ENCODE measurements at regions not wholly inside any gene's neighbourhood (a gene's known extent, or its start where the extent isn't known, plus 50 kb on each side); places are given as distances from the start of the nearest gene placed in this dataset.

DNA sequence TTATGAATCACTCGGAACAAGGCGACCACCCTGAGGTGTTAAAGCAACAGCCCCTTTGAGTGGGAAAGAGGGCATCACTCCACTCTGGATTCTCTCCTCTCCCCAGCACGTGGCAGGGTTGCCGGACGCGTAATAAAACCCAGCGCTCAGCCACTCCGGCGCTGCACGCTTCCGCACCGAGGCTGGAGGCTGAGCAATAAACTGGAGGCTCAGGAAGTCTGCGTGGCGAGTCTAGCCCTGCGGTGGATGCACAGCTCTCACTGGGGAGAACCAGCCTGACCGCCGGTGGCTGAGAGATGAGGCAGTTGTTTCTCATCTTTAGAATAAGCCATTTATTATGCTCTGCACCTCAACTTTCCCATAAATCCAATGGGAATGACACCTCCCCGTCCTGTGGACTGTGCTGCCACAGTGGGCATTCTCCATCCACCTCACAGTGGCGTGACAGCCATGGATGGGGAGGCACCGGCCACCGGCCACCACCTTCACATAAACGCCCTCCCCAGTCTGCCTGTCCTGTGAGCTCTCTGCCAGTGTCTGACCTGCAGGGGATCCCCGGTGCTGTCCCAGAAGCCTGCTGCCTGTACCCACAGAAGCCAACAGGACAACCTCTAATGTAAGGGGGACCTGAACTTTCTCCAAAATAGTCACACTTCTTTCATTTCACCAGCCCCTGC lies 64.2 kb upstream of the GGTLC1 start:
- 92% methylated on average over 23 of the region's 23 CpGs for WGBS
- intact Hi-C loops (cut with DNase I): no loop called here
- TF ChIP-seq POLR2A (IDR thresholded peaks at IDR 0.05) (no peak), POLR2AphosphoS5 (IDR thresholded peaks at IDR 0.05) (no peak)
- TF ChIP-seq, protein P1, sequence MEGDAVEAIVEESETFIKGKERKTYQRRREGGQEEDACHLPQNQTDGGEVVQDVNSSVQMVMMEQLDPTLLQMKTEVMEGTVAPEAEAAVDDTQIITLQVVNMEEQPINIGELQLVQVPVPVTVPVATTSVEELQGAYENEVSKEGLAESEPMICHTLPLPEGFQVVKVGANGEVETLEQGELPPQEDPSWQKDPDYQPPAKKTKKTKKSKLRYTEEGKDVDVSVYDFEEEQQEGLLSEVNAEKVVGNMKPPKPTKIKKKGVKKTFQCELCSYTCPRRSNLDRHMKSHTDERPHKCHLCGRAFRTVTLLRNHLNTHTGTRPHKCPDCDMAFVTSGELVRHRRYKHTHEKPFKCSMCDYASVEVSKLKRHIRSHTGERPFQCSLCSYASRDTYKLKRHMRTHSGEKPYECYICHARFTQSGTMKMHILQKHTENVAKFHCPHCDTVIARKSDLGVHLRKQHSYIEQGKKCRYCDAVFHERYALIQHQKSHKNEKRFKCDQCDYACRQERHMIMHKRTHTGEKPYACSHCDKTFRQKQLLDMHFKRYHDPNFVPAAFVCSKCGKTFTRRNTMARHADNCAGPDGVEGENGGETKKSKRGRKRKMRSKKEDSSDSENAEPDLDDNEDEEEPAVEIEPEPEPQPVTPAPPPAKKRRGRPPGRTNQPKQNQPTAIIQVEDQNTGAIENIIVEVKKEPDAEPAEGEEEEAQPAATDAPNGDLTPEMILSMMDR (IDR thresholded peaks at IDR 0.05): no peak
- Histone ChIP-seq H3K27ac (no peak overlapping the region), H3K4me3 (no peak overlapping the region), H3K36me3 (no peaks in the 10 kb centered on the region), H3K27me3 (replicated peaks; ENCODE audit: insufficient read depth) (no peaks in the 10 kb centered on the region), H3K4me1 (replicated peaks) (no peaks in the 10 kb centered on the region), H3K9me3 (no peaks in the 10 kb centered on the region)
- DNase-seq (ENCODE audit: low spot score): no peak

DNA sequence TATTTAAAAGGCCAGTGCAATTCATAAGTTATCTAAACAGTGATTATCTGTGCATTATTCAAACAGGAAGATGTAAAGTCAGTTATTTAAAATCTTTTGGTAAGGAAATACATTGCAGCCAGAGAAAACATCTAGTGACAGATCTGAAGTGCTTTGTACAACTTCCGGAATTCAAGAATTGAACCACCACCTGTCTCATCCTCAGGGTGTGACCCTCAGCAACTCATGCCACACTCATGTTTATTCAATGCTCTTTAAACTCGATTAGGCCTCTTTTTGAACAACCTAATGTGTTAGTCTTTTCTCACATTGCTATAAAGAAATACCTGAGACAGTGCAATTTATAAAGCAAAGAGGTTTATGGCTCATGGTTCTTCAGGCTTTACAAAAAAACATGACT lies 62.6 kb upstream of the GGTLC1 start:
- Histone ChIP-seq H3K4me1 (replicated peaks) (no peaks in the 10 kb centered on the region), H3K9me3 (no peaks in the 10 kb centered on the region), H3K4me3 (no peak overlapping the region), H3K27ac (no peak overlapping the region), H3K36me3 (no peaks in the 10 kb centered on the region), H3K27me3 (replicated peaks; ENCODE audit: insufficient read depth) (no peaks in the 10 kb centered on the region)
- intact Hi-C loops (cut with DNase I): no loop called here
- no peak for DNase-seq (ENCODE audit: low spot score)
- WGBS: 52% methylated on average over 2 of the region's 2 CpGs
- TF ChIP-seq POLR2AphosphoS5 (IDR thresholded peaks at IDR 0.05) (no peak), POLR2A (IDR thresholded peaks at IDR 0.05) (no peak)
- TF ChIP-seq, protein P1 (IDR thresholded peaks at IDR 0.05): no peak

DNA sequence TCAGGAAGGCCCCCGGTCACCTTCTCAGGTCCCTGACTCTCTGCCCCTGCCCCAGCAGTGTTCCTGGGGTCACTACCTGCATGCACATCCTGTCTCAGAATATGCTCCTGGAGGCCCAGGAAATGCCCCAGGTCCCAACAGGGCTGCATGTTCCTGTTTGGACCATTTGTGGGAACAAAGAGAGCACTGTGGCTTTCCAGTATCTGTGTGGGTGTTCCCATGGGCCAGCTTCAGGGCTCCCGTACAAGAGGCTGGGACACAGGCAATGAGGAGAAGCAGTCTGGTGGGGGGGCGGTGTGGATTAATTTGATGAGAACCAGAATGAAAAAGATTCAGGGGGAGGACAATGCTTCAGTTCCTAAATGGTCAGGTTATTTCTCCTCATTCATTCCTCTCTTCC lies 61.5 kb upstream of the GGTLC1 start:
- no peak for DNase-seq (ENCODE audit: low spot score)
- WGBS: 87% methylated on average over 3 of the region's 3 CpGs
- H3K36me3 ChIP-seq: no peaks in the 10 kb centered on the region
- intact Hi-C loops (cut with DNase I): no loop called here
- no peak overlapping the region for H3K27ac ChIP-seq
- H3K9me3 ChIP-seq: no peaks in the 10 kb centered on the region
- no peaks in the 10 kb centered on the region for H3K27me3 ChIP-seq (replicated peaks; ENCODE audit: insufficient read depth)
- TF ChIP-seq, protein P1 (IDR thresholded peaks at IDR 0.05): no peak
- TF ChIP-seq POLR2A (IDR thresholded peaks at IDR 0.05): no peak
- no peak for TF ChIP-seq POLR2AphosphoS5 (IDR thresholded peaks at IDR 0.05)
- no peaks in the 10 kb centered on the region for H3K4me1 ChIP-seq (replicated peaks)
- H3K4me3 ChIP-seq: no peak overlapping the region

DNA sequence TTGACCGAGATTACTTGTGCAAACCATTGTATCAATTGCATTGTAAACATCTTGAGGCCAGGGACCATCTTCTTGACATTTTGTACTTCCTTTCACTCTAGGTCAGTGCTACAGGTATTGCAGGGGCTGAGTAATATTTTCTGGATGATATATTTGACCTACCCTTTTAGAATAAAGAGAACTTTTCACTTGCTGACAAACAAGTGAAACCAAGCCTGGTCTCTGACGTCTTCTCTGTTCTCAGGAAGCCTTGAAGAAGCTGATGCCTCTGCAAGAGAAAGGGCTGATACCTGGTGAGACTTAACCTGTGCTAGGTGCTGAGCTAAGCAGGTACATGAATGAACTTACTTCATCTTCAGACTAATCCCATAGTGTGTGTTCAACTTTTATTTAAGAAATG lies 60.5 kb upstream of the GGTLC1 start:
- H3K36me3 ChIP-seq: no peaks in the 10 kb centered on the region
- intact Hi-C loops (cut with DNase I): no loop called here
- no peak overlapping the region for H3K4me3 ChIP-seq
- no peaks in the 10 kb centered on the region for H3K27me3 ChIP-seq (replicated peaks; ENCODE audit: insufficient read depth)
- no peak overlapping the region for H3K27ac ChIP-seq
- TF ChIP-seq POLR2A (IDR thresholded peaks at IDR 0.05): no peak
- no peak for TF ChIP-seq POLR2AphosphoS5 (IDR thresholded peaks at IDR 0.05)
- TF ChIP-seq, protein P1 (IDR thresholded peaks at IDR 0.05): no peak
- 87% methylated on average over 2 of the region's 2 CpGs for WGBS
- no peaks in the 10 kb centered on the region for H3K4me1 ChIP-seq (replicated peaks)
- DNase-seq (ENCODE audit: low spot score): no peak
- H3K9me3 ChIP-seq: no peaks in the 10 kb centered on the region

DNA sequence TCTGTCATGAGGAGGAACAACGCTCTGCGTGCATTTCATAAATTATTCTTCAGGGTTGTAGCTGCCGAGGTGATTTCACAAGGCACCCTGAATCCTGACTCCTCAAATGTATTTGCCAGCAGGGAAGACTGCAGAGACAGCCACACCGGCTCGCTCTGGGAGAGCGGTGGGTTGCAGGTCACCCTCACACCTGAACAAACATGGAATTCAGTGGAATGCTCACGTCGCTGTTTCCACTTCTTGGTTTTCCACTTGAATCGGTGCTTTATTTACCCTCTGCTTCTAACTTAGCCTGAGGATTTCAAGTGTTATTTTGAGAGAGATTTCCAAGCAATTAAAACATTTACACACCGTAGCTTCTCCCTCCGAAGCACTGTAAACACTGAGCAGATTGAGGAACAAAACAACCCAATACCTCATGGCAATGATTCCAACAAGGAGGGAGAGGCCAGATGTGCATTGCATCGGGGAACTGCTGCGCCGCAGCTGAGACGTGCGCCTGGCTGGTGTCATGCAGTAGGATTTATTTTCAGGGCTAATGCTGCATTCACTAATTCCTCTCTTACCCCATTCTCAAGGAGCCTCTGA lies 59.5 kb upstream of the GGTLC1 start:
- H3K27me3 ChIP-seq (replicated peaks; ENCODE audit: insufficient read depth): no peaks in the 10 kb centered on the region
- WGBS: 54% methylated on average over 16 of the region's 16 CpGs
- intact Hi-C loops (cut with DNase I): no loop called here
- H3K4me1 ChIP-seq (replicated peaks): no peaks in the 10 kb centered on the region
- H3K4me3 ChIP-seq: no peak overlapping the region
- H3K9me3 ChIP-seq: no peaks in the 10 kb centered on the region
- H3K27ac ChIP-seq: no peak overlapping the region
- DNase-seq (ENCODE audit: low spot score): no peak
- TF ChIP-seq POLR2A (IDR thresholded peaks at IDR 0.05): no peak
- TF ChIP-seq POLR2AphosphoS5 (IDR thresholded peaks at IDR 0.05): no peak
- TF ChIP-seq, protein P1 (IDR thresholded peaks at IDR 0.05): no peak
- H3K36me3 ChIP-seq: no peaks in the 10 kb centered on the region

Data from prostate gland (tissue), 2 donors.